ENCODE measurements at regions not wholly inside any gene's neighbourhood (a gene's known extent, or its start where the extent isn't known, plus 50 kb on each side); places are given as distances from the start of the nearest gene placed in this dataset.

GRCh38 chr11:90764691-90765090 lies 541.8 kb upstream of the CHORDC1 start:
- TF ChIP-seq CTCF (conservative IDR thresholded peaks at IDR 0.05; ENCODE audit: low read depth, low read length) (no peak), POLR2A (IDR thresholded peaks at IDR 0.05; ENCODE audit: low read depth, low read length) (no peak), CEBPB (IDR thresholded peaks at IDR 0.05; ENCODE audit: low read depth, low read length) (no peak), MAFK (IDR thresholded peaks at IDR 0.05; ENCODE audit: low read depth, low read length) (no peak)

Data from IMR-90 (cell line).